GM19238 (cell line): ENCODE measurements at regions not wholly inside any gene's neighbourhood (a gene's known extent, or its start where the extent isn't known, plus 50 kb on each side); places are given as distances from the start of the nearest gene placed in this dataset.

Experiments
- DNase-seq: peaks from one replicate; pipeline ENCODE4 v3.0.0; 2011; ENCODE audit warnings: low spot score; ENCODE audit not compliant: insufficient read length

- DNase-seq = no peak
Observed at GRCh38 chr11:112839051-112839450, 122.2 kb upstream of the NCAM1 start.

- no peak for DNase-seq
Observed at GRCh38 chr11:112841729-112842128, 119.5 kb upstream of the NCAM1 start.

- DNase-seq = no peak
Observed at GRCh38 chr11:112842151-112842550, 119.1 kb upstream of the NCAM1 start.

GRCh38 chr11:112844517-112844916 lies 116.7 kb upstream of the NCAM1 start:
- DNase-seq = no peak

GRCh38 chr11:112847568-112847967 lies 113.7 kb upstream of the NCAM1 start:
- no peak for DNase-seq

- DNase-seq = no peak
Observed at GRCh38 chr11:112852143-112852866, 108.9 kb upstream of the NCAM1 start.

GRCh38 chr11:112856133-112856532 lies 105.1 kb upstream of the NCAM1 start:
- DNase-seq = no peak

- no peak for DNase-seq
Observed at GRCh38 chr11:112856591-112856990, 104.6 kb upstream of the NCAM1 start.

- DNase-seq = no peak
Observed at GRCh38 chr11:112858289-112859023, 102.8 kb upstream of the NCAM1 start.

GRCh38 chr11:112859787-112860186 lies 101.4 kb upstream of the NCAM1 start:
- DNase-seq = no peak

- DNase-seq = no peak
Observed at GRCh38 chr11:112861356-112861755, 99.9 kb upstream of the NCAM1 start.

GRCh38 chr11:112863305-112863704 lies 97.9 kb upstream of the NCAM1 start:
- DNase-seq = no peak

GRCh38 chr11:112864672-112865071 lies 96.5 kb upstream of the NCAM1 start:
- DNase-seq = no peak

GRCh38 chr11:112871909-112872500 lies 89.2 kb upstream of the NCAM1 start:
- no peak for DNase-seq

- no peak for DNase-seq
Observed at GRCh38 chr11:112874980-112875379, 86.2 kb upstream of the NCAM1 start.

GRCh38 chr11:112877581-112877980 lies 83.6 kb upstream of the NCAM1 start:
- no peak for DNase-seq

GRCh38 chr11:112878033-112878601 lies 83.1 kb upstream of the NCAM1 start:
- DNase-seq = no peak

GRCh38 chr11:112880495-112880894 lies 80.7 kb upstream of the NCAM1 start:
- no peak for DNase-seq

- DNase-seq = no peak
Observed at GRCh38 chr11:112881461-112881860, 79.8 kb upstream of the NCAM1 start.

- no peak for DNase-seq
Observed at GRCh38 chr11:112882494-112883381, 78.5 kb upstream of the NCAM1 start.
